Adipocyte (in vitro differentiated cells): ENCODE measurements at regions not wholly inside any gene's neighbourhood (a gene's known extent, or its start where the extent isn't known, plus 50 kb on each side); places are given as distances from the start of the nearest gene placed in this dataset.
A peak's percentile ranks its signal among the peaks of the same experiment; 100 is the strongest.

Experiments used
- DNase-seq: peaks from one replicate; pipeline ENCODE4 v3.0.0-alpha.2; 2015; ENCODE audit warnings: low read depth
- H3K27me3 ChIP-seq: replicated peaks from 2 replicates; pipeline ENCODE4 v1.7.0; 2013; ENCODE audit warnings: mild to moderate bottlenecking, low read length, moderate library complexity; ENCODE audit not compliant: control insufficient read depth, insufficient read depth
- H3K36me3 ChIP-seq: 2 replicates; pipeline ENCODE4 v1.7.0; 2013; ENCODE audit warnings: low read length, mild to moderate bottlenecking, moderate library complexity; ENCODE audit not compliant: control insufficient read depth, insufficient read depth, severe bottlenecking
- H3K4me1 ChIP-seq: 2 replicates; pipeline ENCODE4 v1.7.0; 2013; ENCODE audit warnings: mild to moderate bottlenecking, low read length, moderate library complexity; ENCODE audit not compliant: control insufficient read depth, insufficient read depth
- H3K4me3 ChIP-seq: 2 replicates; pipeline ENCODE4 v1.7.0; 2013; ENCODE audit warnings: mild to moderate bottlenecking, low read length, moderate library complexity
- H3K9ac ChIP-seq: 2 replicates; pipeline ENCODE4 v1.7.0; 2013; ENCODE audit warnings: mild to moderate bottlenecking, low read length, moderate library complexity
- H3K9me3 ChIP-seq: 2 replicates; pipeline ENCODE4 v1.7.0; 2013; ENCODE audit warnings: mild to moderate bottlenecking, low read length, moderate library complexity; ENCODE audit not compliant: control insufficient read depth

GRCh38 chr4:181593703-181594102 lies 649.5 kb upstream of the TENM3 start:
- Histone ChIP-seq H3K4me3 (no peak overlapping the region), H3K4me1 (peaks cover 19% of the 10 kb centered on the region), H3K9me3 (no peaks in the 10 kb centered on the region), H3K36me3 (no peaks in the 10 kb centered on the region), H3K27me3 (no peaks in the 10 kb centered on the region), H3K9ac (no peak overlapping the region)
- no peak for DNase-seq

- no peaks in the 10 kb centered on the region for H3K9me3 ChIP-seq
- no peak overlapping the region for H3K9ac ChIP-seq
These were observed 649.0 kb upstream of the TENM3 start for GRCh38 chr4:181594188-181594587.

GRCh38 chr4:181595716-181596115 lies 647.5 kb upstream of the TENM3 start:
- Histone ChIP-seq H3K36me3 (no peaks in the 10 kb centered on the region), H3K4me3 (no peak overlapping the region), H3K9ac (no peak overlapping the region), H3K27me3 (no peaks in the 10 kb centered on the region), H3K4me1 (peaks cover 20% of the 10 kb centered on the region), H3K9me3 (no peaks in the 10 kb centered on the region)
- no peak for DNase-seq

More at GRCh38 chr4:181594188-181594587, 649.0 kb upstream of the TENM3 start:
- no peaks in the 10 kb centered on the region for H3K27me3 ChIP-seq
- no peaks in the 10 kb centered on the region for H3K36me3 ChIP-seq
- no peak for DNase-seq
- H3K4me1 ChIP-seq = peaks cover 19% of the 10 kb centered on the region
- no peak overlapping the region for H3K4me3 ChIP-seq

- Histone ChIP-seq H3K9ac (no peak overlapping the region), H3K36me3 (no peaks in the 10 kb centered on the region), H3K27me3 (no peaks in the 10 kb centered on the region), H3K9me3 (no peaks in the 10 kb centered on the region), H3K4me1 (peaks cover 28% of the 10 kb centered on the region), H3K4me3 (peak overlapping the region; percentile 5)
- peak; percentile 34 for DNase-seq
These were observed 645.4 kb upstream of the TENM3 start for GRCh38 chr4:181597766-181598165.

GRCh38 chr4:181599134-181599533 lies 644.1 kb upstream of the TENM3 start:
- Histone ChIP-seq H3K4me3 (no peak overlapping the region), H3K36me3 (no peaks in the 10 kb centered on the region), H3K4me1 (peaks cover 28% of the 10 kb centered on the region), H3K9ac (no peak overlapping the region), H3K9me3 (no peaks in the 10 kb centered on the region), H3K27me3 (no peaks in the 10 kb centered on the region)
- DNase-seq = no peak

GRCh38 chr4:181601103-181601502 lies 642.1 kb upstream of the TENM3 start:
- Histone ChIP-seq H3K4me3 (no peak overlapping the region), H3K27me3 (no peaks in the 10 kb centered on the region), H3K9ac (no peak overlapping the region), H3K9me3 (no peaks in the 10 kb centered on the region), H3K4me1 (peaks cover 28% of the 10 kb centered on the region), H3K36me3 (no peaks in the 10 kb centered on the region)
- peak; percentile 27 for DNase-seq

GRCh38 chr4:181604546-181604945 lies 638.7 kb upstream of the TENM3 start:
- no peak overlapping the region for H3K9ac ChIP-seq
- H3K9me3 ChIP-seq = no peaks in the 10 kb centered on the region
- DNase-seq = no peak
- H3K4me3 ChIP-seq = no peak overlapping the region
- H3K36me3 ChIP-seq = no peaks in the 10 kb centered on the region
- peaks cover 9% of the 10 kb centered on the region for H3K4me1 ChIP-seq
- no peaks in the 10 kb centered on the region for H3K27me3 ChIP-seq

- H3K27me3 ChIP-seq = no peaks in the 10 kb centered on the region
- H3K9ac ChIP-seq = no peak overlapping the region
- H3K9me3 ChIP-seq = no peaks in the 10 kb centered on the region
- no peak overlapping the region for H3K4me3 ChIP-seq
- peaks cover 3% of the 10 kb centered on the region for H3K4me1 ChIP-seq
- H3K36me3 ChIP-seq = no peaks in the 10 kb centered on the region
- DNase-seq = no peak
These were observed 636.9 kb upstream of the TENM3 start for GRCh38 chr4:181606300-181606699.

- H3K27me3 ChIP-seq = no peaks in the 10 kb centered on the region
- H3K9ac ChIP-seq = no peak overlapping the region
These were observed 635.0 kb upstream of the TENM3 start for GRCh38 chr4:181608181-181608580.

GRCh38 chr4:181611033-181611711 lies 632.0 kb upstream of the TENM3 start:
- no peaks in the 10 kb centered on the region for H3K4me1 ChIP-seq
- DNase-seq = no peak
- no peak overlapping the region for H3K9ac ChIP-seq
- H3K27me3 ChIP-seq = no peaks in the 10 kb centered on the region
- no peaks in the 10 kb centered on the region for H3K36me3 ChIP-seq
- no peaks in the 10 kb centered on the region for H3K9me3 ChIP-seq
- H3K4me3 ChIP-seq = no peak overlapping the region

More at GRCh38 chr4:181608181-181608580, 635.0 kb upstream of the TENM3 start:
- DNase-seq = no peak
- Histone ChIP-seq H3K36me3 (no peaks in the 10 kb centered on the region), H3K4me1 (no peaks in the 10 kb centered on the region), H3K4me3 (no peak overlapping the region), H3K9me3 (no peaks in the 10 kb centered on the region)

GRCh38 chr4:181611946-181612600 lies 631.1 kb upstream of the TENM3 start:
- no peak for DNase-seq
- no peak overlapping the region for H3K4me3 ChIP-seq
- H3K36me3 ChIP-seq = no peaks in the 10 kb centered on the region
- H3K9ac ChIP-seq = no peak overlapping the region
- no peaks in the 10 kb centered on the region for H3K9me3 ChIP-seq
- H3K4me1 ChIP-seq = no peaks in the 10 kb centered on the region
- H3K27me3 ChIP-seq = no peaks in the 10 kb centered on the region
